GM21381 (cell line): ENCODE measurements at regions not wholly inside any gene's neighbourhood (a gene's known extent, or its start where the extent isn't known, plus 50 kb on each side); places are given as distances from the start of the nearest gene placed in this dataset.
"Not testable (repeated sequence)": the region's sequence is repeated elsewhere in the genome, so short reads cannot be mapped to it uniquely, and the experiment has no call there.

Source experiments
- ATAC-seq: cut with Tn5 transposase; IDR thresholded peaks from one replicate; pipeline ENCODE4 v1.9.1; 2021; ENCODE audit warnings: mild to moderate bottlenecking, moderate library complexity; ENCODE audit not compliant: unreplicated experiment

DNA sequence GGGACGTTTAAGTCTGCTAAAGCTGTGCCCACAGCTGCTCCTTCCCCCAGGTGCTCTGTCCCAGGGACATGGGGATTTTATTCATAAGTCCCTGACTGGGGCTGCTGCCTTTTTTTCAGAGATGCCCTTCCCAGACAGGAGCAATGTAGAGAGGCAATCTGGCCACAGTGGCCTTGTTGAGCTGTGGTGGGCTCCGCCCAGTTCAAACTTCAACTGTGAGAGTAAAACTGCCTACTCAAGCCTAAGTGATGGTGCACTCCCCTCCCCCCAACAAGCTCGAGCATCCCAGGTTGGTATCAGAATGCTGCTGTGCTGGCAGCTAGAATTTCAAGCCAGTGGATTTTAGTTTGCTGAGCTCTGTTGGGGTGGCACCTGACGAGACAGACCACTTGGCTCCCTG, 1371.4 kb downstream of the ADGRL3 start:
- no peak for ATAC-seq

- no peak for ATAC-seq
Observed at GRCh38 chr4:62560858-62561257, 1360.7 kb downstream of the ADGRL3 start.

DNA sequence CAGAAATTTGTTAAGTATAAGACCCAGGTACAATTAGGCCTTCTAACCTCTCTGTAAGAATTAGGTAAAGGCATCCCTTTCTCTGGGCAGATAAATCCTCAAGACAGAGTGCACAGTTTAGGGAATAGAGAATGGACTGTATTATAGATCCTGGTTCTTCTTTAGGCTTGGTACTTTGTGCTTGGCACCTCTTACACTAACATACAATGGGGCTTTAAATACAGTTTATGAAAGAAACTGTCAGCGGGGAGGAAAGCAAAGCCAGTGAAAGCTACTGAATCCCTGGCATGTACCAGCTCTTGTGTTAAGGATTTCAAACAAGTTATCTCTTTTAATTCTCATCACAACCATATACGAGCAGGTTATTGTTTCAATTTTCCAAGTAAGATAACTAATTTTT, 1350.0 kb downstream of the ADGRL3 start:
- ATAC-seq, result no peak

DNA sequence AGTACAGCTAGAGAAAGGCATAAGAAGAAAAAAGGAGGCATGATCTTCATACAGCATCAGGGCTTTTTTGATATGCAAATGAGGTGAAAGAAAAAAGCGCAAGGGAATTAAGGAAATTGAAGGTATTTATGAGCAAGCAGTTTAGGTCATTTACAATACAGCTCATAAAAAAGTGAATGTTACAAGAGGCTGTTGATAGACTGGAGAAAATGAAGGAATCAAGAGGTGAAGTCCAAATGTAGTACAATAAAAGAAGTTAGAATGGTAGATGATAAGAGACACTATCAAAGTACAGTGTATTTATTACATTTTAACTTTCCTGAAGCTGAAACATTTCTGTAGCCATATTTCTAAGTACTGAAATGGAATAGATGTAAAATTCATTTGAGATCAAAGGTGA, 1349.5 kb downstream of the ADGRL3 start:
- no peak for ATAC-seq

- ATAC-seq, result no peak
Observed at GRCh38 chr4:62548765-62549164, 1348.6 kb downstream of the ADGRL3 start.

DNA sequence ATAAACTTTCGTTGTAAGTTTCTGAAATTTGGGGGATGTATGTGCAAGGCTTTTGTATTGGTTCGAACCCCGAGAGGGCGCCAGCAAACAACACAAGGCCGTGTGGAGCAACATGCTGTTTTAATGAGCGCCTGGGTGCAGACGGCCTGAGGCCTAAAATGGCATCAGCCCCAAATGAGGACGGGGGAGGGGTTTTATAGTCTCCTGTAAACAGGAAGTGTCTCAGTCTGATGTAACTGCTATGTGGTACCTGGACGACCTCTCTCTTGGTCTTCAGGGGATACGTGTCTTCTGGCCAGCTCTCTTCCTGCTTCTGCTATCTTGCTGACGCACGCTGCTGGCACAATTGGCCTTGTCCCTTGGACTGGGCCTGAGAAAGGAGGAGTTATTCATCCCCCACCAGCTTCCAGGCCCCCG, 1348.0 kb downstream of the ADGRL3 start:
- ATAC-seq, result no peak

GRCh38 chr4:62544428-62544827, 1344.3 kb downstream of the ADGRL3 start:
- ATAC-seq, result no peak

GRCh38 chr4:62543002-62543401, 1342.9 kb downstream of the ADGRL3 start:
- ATAC-seq, result no peak

DNA sequence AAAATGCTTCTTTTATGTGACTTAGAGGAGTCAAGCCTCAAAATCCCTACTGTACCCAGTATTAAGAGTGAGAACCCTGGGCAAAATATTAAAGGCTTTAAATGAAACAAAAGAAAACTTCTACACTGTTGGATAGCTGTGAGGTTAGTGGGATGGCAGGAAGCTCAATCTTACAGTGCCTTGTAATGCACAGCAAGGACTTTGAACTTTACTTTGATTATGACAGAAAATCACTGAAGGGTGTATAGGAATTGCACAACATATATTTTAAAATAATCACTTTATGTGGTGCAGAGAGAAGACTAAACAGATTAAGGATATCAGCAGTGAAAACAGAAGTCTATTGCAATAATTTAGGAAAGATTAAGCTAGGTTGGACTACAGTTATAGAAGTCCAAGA, 1333.4 kb downstream of the ADGRL3 start:
- no peak for ATAC-seq

GRCh38 chr4:62531731-62532130, 1331.6 kb downstream of the ADGRL3 start:
- ATAC-seq, result no peak

- no peak for ATAC-seq
Observed at GRCh38 chr4:62531264-62531663, 1331.1 kb downstream of the ADGRL3 start.

GRCh38 chr4:62528874-62529273, 1328.7 kb downstream of the ADGRL3 start:
- no peak for ATAC-seq

DNA sequence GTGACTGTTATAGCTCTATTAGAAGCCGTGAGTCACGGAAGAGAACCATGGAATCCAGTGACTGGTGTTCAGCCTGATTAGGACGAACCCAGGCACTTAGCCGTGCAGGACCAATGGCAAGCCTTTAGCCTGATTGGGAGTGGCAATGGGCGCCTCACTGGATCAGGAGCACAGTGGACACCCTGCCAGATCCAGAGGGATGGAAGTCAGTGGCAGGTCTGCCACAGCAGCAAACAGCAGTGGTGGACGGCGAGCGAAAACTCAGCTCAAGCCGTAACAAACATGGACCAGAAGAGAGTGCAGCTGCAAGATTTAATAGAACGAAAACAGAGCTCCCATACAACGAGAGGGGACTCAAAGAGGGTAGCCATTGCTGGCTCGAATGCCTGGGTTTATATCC, 1326.5 kb downstream of the ADGRL3 start:
- ATAC-seq, result no peak

GRCh38 chr4:62523256-62523655, 1323.1 kb downstream of the ADGRL3 start:
- no peak for ATAC-seq

DNA sequence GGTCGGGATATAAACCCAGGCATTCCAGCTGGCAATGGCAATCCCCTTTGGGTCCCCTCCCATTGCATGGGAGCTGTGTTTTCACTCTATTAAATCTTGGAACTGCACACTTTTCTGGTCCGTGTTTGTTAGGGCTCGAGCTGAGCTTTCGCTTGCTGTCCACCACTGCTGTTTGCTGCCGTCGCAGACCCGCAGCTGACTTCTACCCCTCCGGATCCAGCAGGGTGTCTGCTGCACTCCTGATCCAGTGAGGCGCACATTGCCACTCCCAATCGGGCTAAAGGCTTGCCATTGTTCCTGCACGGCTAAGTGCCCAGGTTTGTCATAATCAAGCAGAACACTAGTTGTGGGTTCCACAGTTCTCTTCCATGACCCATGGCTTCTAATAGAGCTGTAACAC, 1322.1 kb downstream of the ADGRL3 start:
- ATAC-seq, result no peak

DNA sequence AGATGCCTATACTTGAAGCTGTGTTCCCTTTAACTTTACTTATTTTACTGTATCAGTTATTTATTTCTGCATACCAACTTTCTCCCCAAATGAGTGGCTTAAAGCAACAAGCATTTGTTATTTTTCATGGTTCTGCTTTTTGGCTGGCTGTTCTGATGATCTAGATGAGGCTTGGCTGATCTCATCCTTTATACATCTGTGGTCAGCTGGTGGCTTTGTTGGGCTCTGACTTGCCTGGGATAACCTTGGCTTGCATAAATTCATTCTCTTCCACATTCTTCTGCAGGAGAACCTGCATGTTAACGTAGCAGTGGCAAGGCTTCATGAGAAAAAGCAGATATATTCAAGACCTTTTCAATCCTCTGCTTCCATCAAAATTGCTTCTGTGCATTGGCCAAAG, 1317.6 kb downstream of the ADGRL3 start:
- ATAC-seq, result no peak

DNA sequence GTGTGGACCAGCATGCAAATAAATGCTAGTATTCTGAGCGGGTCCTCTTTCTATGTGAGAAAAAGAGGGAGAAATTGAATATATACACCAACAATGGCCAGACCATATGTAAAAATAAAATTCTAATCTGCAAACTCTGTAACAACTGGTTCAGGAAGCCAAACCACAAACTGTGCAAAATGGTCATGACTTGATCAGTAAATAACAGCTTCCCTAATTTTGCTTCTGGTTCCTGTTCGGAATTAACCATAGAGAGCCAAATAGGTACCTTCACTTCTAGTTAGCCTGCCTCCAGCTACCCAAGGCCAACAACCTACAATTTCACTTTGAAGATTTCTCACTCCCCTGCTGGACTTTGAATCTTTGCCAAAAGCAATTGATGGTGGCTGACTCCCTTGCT, 1313.2 kb downstream of the ADGRL3 start:
- no peak for ATAC-seq

DNA sequence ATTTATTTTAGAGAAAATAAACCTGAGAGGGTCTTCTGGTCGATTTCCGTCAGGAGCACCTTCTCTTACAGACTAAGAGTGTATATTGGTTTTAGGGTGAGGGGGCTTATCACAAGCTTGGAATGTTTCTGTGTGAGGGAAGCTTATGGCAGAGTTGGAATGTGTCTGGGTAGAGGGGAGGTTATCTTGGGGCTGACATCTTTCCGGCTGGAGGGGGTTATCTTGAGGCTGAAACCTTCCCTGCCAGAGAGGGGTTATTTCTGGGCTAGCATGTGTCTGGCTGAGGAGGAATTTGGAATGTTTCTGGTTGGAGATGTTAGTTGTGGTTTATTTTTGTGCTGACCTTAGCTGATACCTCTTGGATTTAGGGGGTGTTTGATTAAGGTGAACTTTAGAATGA, 1312.1 kb downstream of the ADGRL3 start:
- ATAC-seq, result no peak

DNA sequence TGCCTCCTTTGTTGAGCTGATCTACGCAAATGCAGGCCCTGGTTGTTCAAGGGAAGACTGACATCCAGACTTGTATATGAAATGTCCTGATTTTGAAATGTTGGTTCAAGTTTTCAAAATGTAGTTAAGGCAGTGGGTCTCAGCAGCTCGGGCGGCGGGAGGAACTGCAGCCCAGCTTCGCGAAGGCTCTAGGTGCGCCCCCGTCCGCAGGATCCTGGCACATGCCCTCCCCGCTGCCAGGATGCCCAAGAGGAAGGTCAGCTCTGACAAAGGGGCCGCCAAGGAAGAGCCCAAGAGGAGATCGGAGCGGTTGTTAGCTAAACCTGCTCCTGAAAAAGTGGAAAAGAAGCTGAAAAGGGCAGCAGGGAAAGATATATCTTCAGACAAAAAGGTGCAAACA, 1310.1 kb downstream of the ADGRL3 start:
- no peak for ATAC-seq

- no peak for ATAC-seq
Observed at GRCh38 chr4:62500296-62500695, 1300.2 kb downstream of the ADGRL3 start.

DNA sequence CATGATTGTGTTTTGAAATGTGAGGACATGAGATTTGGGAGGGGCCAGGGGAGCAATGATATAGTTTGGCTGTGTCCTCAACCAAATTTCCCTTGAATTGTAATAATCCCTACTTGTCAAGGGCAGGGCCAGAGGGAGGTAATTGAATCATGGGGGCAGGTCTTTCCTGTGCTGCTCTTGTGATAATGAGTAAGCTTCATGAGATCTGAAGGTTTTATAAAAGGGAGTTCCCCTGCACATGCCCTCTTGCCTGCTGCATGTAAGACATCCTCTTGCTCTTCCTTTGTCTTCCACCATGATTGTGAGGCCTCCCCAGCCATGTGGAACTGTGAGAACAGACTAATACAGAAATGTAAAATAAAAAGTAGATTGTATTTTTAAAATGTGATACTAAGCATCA, 1294.9 kb downstream of the ADGRL3 start:
- ATAC-seq, result no peak

DNA sequence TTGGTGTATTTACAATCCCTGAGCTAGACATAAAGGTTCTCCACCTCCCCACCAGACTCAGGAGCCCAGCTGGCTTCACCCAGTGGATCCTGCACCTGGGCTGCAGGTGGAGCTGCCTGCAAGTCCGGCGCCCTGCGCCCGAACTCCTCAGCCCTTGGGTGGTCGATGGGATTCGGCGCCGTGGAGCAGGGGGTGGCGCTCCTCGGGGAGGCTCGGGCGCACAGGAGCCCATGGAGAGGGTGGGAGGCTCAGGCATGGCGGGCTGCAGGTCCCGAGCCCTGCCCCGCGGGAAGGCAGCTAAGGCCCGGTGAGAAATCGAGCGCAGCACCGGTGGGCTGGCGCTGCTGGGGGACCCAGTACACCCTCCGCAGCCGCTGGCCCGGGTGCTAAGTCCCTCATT, 1291.6 kb downstream of the ADGRL3 start:
- ATAC-seq, result not testable (repeated sequence)

DNA sequence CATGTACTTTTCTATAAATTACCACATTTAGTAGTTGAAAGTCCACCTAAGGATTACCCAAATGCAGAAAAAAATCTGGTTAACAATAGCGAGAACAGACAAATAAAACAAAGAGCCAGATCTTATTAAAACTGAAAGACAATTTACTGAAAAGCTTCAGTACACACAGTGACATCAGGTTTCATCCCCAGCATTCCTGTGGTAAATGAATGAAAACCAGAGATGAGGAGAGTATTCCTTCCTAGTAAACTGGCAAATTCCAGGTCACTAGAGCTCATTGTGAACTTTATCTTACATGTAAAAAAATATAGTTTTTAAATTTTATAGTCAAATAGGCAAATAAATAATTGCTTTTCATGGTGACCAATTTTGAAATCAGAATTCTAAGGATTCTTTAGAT, 1290.5 kb downstream of the ADGRL3 start:
- ATAC-seq, result no peak

DNA sequence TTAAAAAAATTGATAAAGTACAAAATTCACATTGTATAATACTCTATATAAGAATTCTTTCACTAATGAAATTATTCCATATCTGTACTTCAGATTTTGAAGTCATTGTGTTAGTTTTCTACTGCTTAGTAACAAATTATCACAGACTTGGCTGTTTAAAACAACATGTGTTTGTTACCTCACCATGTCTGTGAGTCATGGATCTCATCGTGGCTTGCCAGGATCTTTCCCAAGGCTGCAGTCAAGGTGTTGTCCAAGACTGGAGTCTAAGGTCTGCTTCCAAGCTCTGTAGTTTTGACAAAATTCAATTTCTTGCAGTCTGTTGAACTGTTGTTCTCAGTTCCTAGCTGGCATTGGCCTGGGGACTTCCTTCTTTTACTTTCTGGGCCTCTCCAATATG, 1286.9 kb downstream of the ADGRL3 start:
- no peak for ATAC-seq
